Neuron (in vitro differentiated cells): ENCODE measurements at regions not wholly inside any gene's neighbourhood (a gene's known extent, or its start where the extent isn't known, plus 50 kb on each side); places are given as distances from the start of the nearest gene placed in this dataset.
"Not testable (repeated sequence)": the region's sequence is repeated elsewhere in the genome, so short reads cannot be mapped to it uniquely, and the experiment has no call there.

ENCODE experiments used
- H2AFZ ChIP-seq: one replicate; pipeline ENCODE4 v1.6.1; 2013; ENCODE audit warnings: low read depth, mild to moderate bottlenecking, inconsistent platforms, low read length, moderate library complexity
- H3K27me3 ChIP-seq: one replicate; pipeline ENCODE4 v1.6.1; 2013; ENCODE audit warnings: low read length; ENCODE audit not compliant: insufficient read depth
- H3K36me3 ChIP-seq: one replicate; pipeline ENCODE4 v1.6.1; 2013; ENCODE audit warnings: low read length; ENCODE audit not compliant: insufficient read depth
- H3K4me1 ChIP-seq: one replicate; pipeline ENCODE4 v1.6.1; 2013; ENCODE audit warnings: low read length; ENCODE audit not compliant: insufficient read depth
- H3K4me3 ChIP-seq: 2 replicates; pipeline ENCODE4 v1.5.1; 2013; ENCODE audit warnings: mild to moderate bottlenecking, low read length, moderate library complexity
- H3K9me3 ChIP-seq: one replicate; pipeline ENCODE4 v1.6.1; 2013; ENCODE audit warnings: low read length

DNA sequence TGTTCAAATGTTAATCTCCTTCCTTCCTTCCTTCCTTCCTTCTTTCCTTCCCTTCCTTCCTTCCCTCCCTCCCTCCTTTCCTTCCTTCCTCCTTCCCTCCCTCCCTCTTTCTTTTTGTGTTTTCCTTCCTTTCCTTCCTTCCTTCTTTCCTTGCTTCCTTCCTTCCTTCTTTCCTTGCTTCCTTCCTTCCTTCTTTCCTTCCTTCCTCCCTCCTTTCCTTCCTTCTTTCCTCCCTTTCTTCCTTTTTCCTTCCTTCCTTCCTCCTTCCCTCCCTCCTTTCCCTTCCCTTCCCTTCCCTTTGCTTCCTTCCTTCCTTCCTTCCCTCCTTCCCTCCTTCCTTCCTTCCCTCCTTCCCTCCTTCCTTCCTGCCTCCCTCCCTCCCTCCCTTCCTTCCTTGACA is 136.3 kb downstream of the SLC25A46 start:
- H2AFZ ChIP-seq, H3K27me3 ChIP-seq, H3K9me3 ChIP-seq, H3K36me3 ChIP-seq, H3K4me3 ChIP-seq, H3K4me1 ChIP-seq: not testable (repeated sequence)

DNA sequence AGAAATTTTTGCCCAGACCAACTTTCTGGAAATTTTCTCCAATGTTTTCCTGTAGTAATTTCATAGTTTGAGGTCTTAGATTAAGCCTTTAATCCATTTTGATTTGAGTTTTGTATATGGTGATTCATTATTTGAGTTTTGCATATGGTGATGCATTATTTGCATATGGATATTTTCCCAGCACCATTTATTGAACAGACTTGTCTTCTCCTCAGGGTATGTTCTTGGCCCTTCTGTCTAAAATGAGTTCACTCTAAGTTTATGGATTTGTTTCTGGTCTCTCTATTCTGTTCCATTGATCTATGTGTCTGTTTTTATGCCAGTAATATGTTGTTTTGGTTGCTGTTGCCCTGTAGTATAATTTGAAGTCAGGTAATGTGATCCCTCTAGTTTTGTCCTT is 139.3 kb downstream of the SLC25A46 start:
- Histone ChIP-seq H2AFZ (no peak overlapping the region), H3K36me3 (no peaks in the 10 kb centered on the region), H3K4me1 (no peaks in the 10 kb centered on the region), H3K27me3 (no peaks in the 10 kb centered on the region), H3K9me3 (no peaks in the 10 kb centered on the region), H3K4me3 (no peak overlapping the region)

DNA sequence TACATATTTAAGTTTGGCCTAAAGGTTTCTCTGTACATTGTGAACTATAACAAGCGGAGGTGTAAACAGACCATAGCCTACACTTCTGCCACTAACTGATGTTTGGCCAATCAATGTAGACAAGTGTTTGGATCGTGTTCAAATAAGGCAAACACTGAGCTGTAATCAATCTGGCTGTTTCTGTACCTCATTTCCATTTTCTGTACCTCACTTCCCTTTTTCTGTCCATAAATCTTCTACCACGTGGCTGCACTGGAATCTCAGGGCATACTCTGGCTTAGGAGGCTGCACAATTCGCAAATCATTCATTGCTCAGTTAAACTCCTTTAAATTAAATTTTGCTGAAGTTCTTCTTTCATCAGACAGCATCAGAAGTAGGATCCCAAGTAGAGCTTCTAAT is 140.9 kb downstream of the SLC25A46 start:
- no peak overlapping the region for H3K4me3 ChIP-seq
- no peaks in the 10 kb centered on the region for H3K36me3 ChIP-seq
- H3K4me1 ChIP-seq = no peaks in the 10 kb centered on the region
- H3K9me3 ChIP-seq = no peaks in the 10 kb centered on the region
- H3K27me3 ChIP-seq = no peaks in the 10 kb centered on the region
- no peak overlapping the region for H2AFZ ChIP-seq

DNA sequence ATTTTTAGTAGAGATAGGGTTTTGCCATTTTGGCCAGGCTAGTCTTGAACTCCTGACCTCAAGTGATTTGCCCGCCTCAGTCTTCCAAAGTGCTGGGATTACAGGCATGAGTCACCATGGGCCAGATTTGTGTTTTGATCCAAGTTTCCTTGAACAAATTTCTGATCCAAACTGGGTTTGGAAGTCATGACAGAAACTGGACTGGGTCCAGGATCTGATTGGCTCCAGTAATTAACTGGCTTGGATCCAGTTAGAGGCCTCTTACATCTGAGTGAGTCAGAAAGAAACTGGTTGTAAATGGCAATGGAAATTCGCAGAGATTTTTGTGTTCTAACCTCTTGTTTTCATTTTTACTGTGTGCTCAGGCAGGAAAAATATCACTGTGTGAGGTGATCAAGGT is 141.6 kb downstream of the SLC25A46 start:
- no peaks in the 10 kb centered on the region for H3K27me3 ChIP-seq
- no peaks in the 10 kb centered on the region for H3K4me1 ChIP-seq
- H2AFZ ChIP-seq = no peak overlapping the region
- H3K36me3 ChIP-seq = no peaks in the 10 kb centered on the region
- no peaks in the 10 kb centered on the region for H3K9me3 ChIP-seq
- H3K4me3 ChIP-seq = no peak overlapping the region

DNA sequence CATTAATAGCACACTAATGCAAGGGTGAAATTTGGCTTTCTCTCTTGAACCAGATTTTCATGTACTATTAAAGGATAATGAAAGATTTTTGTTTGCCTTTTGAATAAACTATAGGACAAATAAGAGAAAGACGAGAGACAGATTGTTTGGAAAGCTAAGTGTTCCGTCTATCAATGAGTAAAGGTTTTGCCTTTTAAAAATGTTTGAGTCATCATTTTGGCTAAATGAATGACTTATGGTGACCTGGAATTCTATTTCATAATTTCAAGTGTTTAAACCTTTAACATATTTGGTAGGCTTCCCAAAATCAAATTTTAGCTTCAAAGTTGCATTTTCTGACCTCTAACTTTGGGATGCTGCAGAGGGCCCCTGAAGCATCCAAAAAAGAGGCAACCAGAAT is 145.2 kb downstream of the SLC25A46 start:
- no peaks in the 10 kb centered on the region for H3K4me1 ChIP-seq
- no peak overlapping the region for H3K4me3 ChIP-seq
- H3K9me3 ChIP-seq = no peaks in the 10 kb centered on the region
- no peak overlapping the region for H2AFZ ChIP-seq
- H3K36me3 ChIP-seq = no peaks in the 10 kb centered on the region
- H3K27me3 ChIP-seq = no peaks in the 10 kb centered on the region

DNA sequence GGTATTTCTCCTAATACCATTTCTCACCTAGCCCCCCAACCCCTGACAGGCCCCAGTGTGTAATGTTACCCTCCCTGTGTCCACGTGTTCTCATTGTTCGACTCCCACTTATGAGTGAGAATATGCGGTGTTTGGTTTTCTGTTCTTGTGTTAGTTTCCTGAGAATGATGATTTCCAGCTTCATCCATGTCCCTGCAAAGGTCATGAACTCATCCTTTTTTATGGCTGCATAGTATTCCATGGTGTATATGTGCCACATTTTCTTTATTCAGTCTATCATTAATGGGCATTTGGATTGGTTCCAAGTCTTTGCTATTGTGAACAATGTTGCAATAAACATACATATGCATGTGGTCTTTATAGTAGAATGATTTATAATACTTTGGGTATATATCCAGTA is 148.4 kb downstream of the SLC25A46 start:
- not testable (repeated sequence) for H2AFZ ChIP-seq, H3K4me3 ChIP-seq, H3K36me3 ChIP-seq, H3K4me1 ChIP-seq, H3K27me3 ChIP-seq, H3K9me3 ChIP-seq

DNA sequence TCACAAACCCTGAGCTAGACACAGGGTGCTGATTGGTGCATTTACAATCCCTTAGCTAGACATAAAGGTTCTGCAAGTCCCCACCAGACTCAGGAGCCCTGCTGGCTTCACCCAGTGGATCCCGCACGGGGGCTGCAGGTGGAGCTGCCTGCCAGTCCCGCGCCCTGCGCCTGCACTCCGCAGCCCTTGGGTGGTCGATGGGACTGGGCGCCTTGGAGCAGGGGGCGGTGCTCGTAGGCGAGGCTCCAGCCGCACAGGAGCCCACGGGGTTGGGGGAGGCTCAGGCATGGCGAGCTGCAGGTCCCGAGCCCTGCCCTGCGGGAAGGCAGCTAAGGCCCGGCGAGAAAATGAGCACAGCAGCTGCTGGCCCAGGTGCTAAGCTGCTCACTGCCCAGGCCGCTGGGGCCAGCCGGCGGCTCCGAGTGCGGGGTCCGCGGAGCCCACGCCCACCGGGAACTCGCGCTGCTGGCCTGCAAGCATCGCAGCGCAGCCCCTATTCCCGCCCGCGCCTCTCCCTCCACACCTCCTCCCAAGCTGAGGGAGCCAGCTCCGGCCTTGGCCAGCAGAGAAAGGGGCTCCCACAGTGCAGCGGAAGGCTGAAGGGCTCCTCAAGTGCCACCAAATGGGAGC is 155.2 kb downstream of the SLC25A46 start:
- not testable (repeated sequence) for H3K36me3 ChIP-seq, H3K9me3 ChIP-seq, H2AFZ ChIP-seq, H3K27me3 ChIP-seq, H3K4me1 ChIP-seq, H3K4me3 ChIP-seq

DNA sequence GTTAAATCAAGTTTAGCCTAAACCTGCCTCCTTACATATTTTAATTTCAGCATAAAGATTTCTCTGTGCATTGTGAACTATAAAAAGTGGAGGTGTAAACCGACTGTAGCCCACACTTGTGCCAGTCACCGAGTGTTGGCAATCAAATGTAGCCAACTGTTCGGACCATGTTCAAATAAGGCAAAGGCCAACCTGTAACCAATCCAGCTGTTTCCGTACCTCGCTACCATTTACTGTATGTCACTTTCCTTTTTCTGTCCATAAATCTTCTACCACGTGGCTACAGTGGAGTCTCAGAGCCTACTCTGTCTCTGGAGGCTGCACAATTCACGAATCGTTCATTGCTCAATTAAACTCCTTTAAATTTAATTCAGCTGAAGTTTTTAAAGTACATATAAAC is 156.0 kb downstream of the SLC25A46 start:
- Histone ChIP-seq H3K4me1 (peaks cover 3% of the 10 kb centered on the region), H3K4me3 (no peak overlapping the region), H3K9me3 (no peaks in the 10 kb centered on the region), H2AFZ (no peak overlapping the region), H3K27me3 (no peaks in the 10 kb centered on the region), H3K36me3 (no peaks in the 10 kb centered on the region)

DNA sequence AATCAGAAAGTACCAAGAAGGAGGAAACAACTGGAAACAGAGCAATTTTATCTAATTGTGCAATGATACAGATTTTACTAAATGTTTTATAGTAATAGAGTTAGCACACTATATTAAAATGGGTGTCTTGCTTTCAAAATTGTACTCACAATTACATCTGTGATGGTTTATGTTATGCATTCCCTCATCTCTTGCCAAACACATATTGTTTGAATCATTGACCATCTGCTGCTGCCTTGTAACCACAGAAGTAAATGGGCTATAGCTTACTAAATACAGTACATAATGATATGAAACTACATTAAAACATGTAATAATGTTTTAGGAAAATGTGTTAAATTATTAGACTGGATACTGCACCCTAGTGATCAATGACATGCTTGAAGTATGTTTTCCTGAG is 158.1 kb downstream of the SLC25A46 start:
- Histone ChIP-seq H3K9me3 (no peaks in the 10 kb centered on the region), H3K27me3 (no peaks in the 10 kb centered on the region), H2AFZ (no peak overlapping the region), H3K4me1 (peaks cover 3% of the 10 kb centered on the region), H3K36me3 (no peaks in the 10 kb centered on the region), H3K4me3 (no peak overlapping the region)

DNA sequence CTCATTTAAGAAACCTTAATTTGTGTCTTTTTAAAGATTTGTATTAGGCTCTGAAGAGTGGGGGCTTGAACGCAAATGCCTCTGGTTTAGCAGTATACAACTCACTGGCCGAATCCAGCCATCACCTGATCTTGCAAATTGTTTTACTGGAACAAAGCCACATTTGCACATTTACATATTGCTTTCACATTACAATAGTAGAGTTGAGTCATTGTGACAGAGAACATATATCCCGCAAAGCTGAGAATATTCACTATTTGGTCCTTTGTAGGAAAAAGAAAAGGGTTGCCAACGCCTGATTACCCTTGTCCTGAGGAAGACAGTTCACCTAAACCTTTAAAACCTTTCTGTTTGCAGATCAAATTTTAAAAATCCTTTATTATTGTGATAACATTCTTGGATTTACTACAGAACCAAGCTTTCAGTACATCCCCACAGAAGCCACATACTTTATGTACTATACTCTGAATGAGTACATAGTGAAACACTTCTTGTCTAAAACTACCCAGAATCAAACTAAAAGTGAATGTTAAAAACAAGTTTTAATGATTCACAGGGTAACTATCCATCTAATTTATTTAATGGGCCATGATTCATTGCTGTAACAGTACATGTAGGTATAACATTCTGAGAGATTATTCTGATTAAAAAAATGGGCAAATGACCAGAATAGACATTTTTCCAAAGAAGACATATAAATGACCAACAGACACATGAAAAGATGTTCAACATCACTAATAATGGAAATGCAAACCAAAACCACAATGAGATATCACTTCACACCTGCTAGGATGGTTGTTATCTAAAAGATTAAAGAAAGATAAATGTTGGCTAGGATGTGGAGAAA is 161.0 kb downstream of the SLC25A46 start:
- Histone ChIP-seq H3K4me3 (no peak overlapping the region), H3K4me1 (peaks cover 3% of the 10 kb centered on the region), H3K36me3 (no peaks in the 10 kb centered on the region), H3K27me3 (no peaks in the 10 kb centered on the region), H3K9me3 (no peaks in the 10 kb centered on the region), H2AFZ (no peak overlapping the region)

DNA sequence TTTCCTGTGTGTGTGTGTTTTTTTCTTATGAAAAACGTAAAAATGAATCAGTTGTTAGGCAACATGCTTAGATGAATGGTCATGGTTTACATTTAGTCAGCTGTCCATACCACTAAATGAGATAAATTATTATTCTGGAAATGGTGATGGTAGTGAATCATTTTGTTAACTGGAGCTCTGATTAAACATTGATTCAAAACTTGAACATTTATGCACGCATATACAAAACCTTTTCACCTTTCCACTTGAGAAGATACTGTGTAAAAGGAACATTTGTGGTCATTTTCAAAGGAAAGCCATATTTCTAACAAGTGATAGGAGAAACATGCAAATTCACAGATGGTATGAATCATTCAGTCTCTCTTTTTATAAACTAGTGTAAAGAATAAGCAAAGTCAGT is 162.0 kb downstream of the SLC25A46 start:
- Histone ChIP-seq H3K27me3 (no peaks in the 10 kb centered on the region), H2AFZ (no peak overlapping the region), H3K4me3 (no peak overlapping the region), H3K36me3 (no peaks in the 10 kb centered on the region), H3K4me1 (peaks cover 3% of the 10 kb centered on the region), H3K9me3 (no peaks in the 10 kb centered on the region)

DNA sequence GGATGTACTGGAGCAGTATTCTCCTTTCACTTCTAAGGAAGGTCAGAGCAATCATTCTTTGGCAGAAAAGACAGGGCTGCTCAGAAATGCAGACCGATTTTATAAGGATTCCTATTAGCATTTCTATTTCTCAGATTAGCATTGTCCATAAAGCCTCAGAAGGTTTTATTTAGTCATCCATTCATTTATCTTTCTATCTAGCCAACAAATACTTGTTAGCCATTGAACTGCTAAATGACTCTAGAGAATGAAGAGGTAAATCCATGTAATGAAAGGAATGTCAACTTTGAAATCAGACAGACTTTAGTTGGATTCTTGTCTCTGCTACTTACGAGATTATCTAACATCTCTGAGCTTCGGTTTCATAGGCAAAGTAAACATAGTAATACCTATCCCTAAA is 165.2 kb downstream of the SLC25A46 start:
- Histone ChIP-seq H3K27me3 (no peaks in the 10 kb centered on the region), H2AFZ (no peak overlapping the region), H3K9me3 (no peaks in the 10 kb centered on the region), H3K4me1 (peaks cover 3% of the 10 kb centered on the region), H3K4me3 (no peak overlapping the region), H3K36me3 (no peaks in the 10 kb centered on the region)

DNA sequence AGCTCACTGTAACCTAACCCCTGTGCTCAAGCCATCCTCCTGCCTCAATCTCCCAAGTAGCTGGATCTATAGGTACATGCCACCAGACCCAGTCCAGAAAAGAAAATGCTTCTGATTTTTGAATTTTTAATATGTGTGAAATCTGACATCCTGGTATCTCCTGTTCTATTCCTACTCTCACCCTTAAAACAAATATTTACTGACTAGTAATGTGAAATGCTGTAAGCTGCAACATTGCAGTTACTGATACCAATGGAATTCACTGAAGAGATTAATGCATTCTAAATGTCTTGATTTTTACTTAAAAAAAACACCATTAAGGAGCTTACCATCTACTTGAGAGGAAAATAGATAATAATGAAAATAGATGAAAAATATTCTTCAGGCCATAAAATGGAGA is 162.7 kb upstream of the TSLP start:
- Histone ChIP-seq H3K36me3 (no peaks in the 10 kb centered on the region), H3K4me3 (no peak overlapping the region), H3K9me3 (no peaks in the 10 kb centered on the region), H3K27me3 (no peaks in the 10 kb centered on the region), H2AFZ (no peak overlapping the region), H3K4me1 (no peaks in the 10 kb centered on the region)

DNA sequence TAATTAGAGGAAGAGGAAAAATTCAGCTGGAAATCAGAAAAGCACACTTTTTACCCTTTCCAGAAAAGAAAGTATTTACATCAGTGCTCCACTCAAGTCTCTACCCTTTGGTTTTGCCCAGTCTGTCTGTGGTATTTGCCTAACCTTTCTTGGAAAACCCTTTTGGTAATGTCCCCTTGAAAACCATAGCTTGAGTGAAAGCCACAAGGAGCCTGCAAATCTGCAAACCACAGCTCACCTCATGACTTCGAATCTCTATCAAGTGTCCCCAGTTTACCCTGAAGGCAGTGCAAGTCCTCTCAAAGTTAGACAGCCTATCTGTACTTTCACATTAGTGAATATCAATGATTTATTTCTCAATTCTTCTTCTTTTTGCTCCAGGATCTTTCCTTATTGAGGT is 162.1 kb upstream of the TSLP start:
- Histone ChIP-seq H3K9me3 (no peaks in the 10 kb centered on the region), H3K4me3 (no peak overlapping the region), H3K27me3 (no peaks in the 10 kb centered on the region), H3K36me3 (no peaks in the 10 kb centered on the region), H3K4me1 (no peaks in the 10 kb centered on the region), H2AFZ (no peak overlapping the region)
